GM19025 (cell line): ENCODE measurements at regions not wholly inside any gene's neighbourhood (a gene's known extent, or its start where the extent isn't known, plus 50 kb on each side); places are given as distances from the start of the nearest gene placed in this dataset.
"Not testable (repeated sequence)": the region's sequence is repeated elsewhere in the genome, so short reads cannot be mapped to it uniquely, and the experiment has no call there.

ENCODE experiments used
- ATAC-seq: cut with Tn5 transposase; IDR thresholded peaks from one replicate; pipeline ENCODE4 v1.9.1; 2021; ENCODE audit warnings: mild to moderate bottlenecking, low read depth, moderate library complexity; ENCODE audit not compliant: unreplicated experiment

- ATAC-seq: no peak
Measured at GRCh38 chr16:86349338-86349900, 160.9 kb upstream of the FOXF1 start.

- no peak for ATAC-seq
Measured at GRCh38 chr16:86350289-86350688, 160.0 kb upstream of the FOXF1 start.

GRCh38 chr16:86351041-86351784 is 159.1 kb upstream of the FOXF1 start:
- no peak for ATAC-seq

- not testable (repeated sequence) for ATAC-seq
Measured at GRCh38 chr16:86351785-86352139, 158.6 kb upstream of the FOXF1 start.

- no peak for ATAC-seq
Measured at GRCh38 chr16:86353148-86353547, 157.2 kb upstream of the FOXF1 start.

GRCh38 chr16:86353948-86354347 is 156.4 kb upstream of the FOXF1 start:
- ATAC-seq: no peak

GRCh38 chr16:86354641-86355513 is 155.4 kb upstream of the FOXF1 start:
- no peak for ATAC-seq

- no peak for ATAC-seq
Measured at GRCh38 chr16:86355531-86355930, 154.8 kb upstream of the FOXF1 start.

GRCh38 chr16:86355951-86356350 is 154.4 kb upstream of the FOXF1 start:
- ATAC-seq: no peak

- no peak for ATAC-seq
Measured at GRCh38 chr16:86356804-86357203, 153.5 kb upstream of the FOXF1 start.

GRCh38 chr16:86357303-86357702 is 153.0 kb upstream of the FOXF1 start:
- no peak for ATAC-seq

GRCh38 chr16:86357950-86358349 is 152.4 kb upstream of the FOXF1 start:
- no peak for ATAC-seq

GRCh38 chr16:86359571-86359970 is 150.8 kb upstream of the FOXF1 start:
- ATAC-seq: no peak

- no peak for ATAC-seq
Measured at GRCh38 chr16:86362155-86362849, 148.0 kb upstream of the FOXF1 start.

- ATAC-seq: no peak
Measured at GRCh38 chr16:86363057-86363490, 147.3 kb upstream of the FOXF1 start.

GRCh38 chr16:86363836-86364618 is 146.3 kb upstream of the FOXF1 start:
- no peak for ATAC-seq

GRCh38 chr16:86364653-86365380 is 145.5 kb upstream of the FOXF1 start:
- ATAC-seq: no peak

- ATAC-seq: no peak
Measured at GRCh38 chr16:86365513-86366273, 144.6 kb upstream of the FOXF1 start.

GRCh38 chr16:86366481-86366880 is 143.8 kb upstream of the FOXF1 start:
- no peak for ATAC-seq
